ENCODE measurements at regions not wholly inside any gene's neighbourhood (a gene's known extent, or its start where the extent isn't known, plus 50 kb on each side); places are given as distances from the start of the nearest gene placed in this dataset.

DNA sequence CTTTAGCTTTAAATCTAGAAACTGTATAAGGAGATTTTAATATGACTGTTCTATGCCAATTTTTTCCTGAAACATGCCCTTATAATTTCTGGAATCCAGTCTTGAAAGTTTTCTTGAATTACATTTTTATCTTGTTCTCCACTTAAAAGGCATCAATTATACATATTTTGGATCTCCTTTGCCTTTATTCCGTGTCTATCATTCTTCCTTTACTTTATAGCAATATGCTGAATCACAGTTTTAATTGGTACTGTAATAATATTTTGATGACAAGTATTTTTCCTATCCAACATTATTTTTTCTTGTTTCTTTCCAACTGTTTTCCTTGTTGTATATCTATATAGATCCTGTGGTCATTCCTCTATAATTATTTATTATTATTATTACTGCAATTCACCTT lies 361.2 kb downstream of the PIK3R1 start:
- Histone ChIP-seq H3K27me3 (ENCODE audit: control insufficient read depth in 1 of 2, insufficient read depth in 2 of 2, low read length in 2 of 2) (no peaks in the 10 kb centered on the region), H3K27ac (ENCODE audit: low read depth in 1 of 2, low read length in 2 of 2) (no peak overlapping the region), H3K9me3 (ENCODE audit: control insufficient read depth in 1 of 2, insufficient read depth in 1 of 2, low read length in 2 of 2) (peaks cover 0 to 12% of the 10 kb centered on the region in 2 experiments), H3K36me3 (ENCODE audit: insufficient read depth, low read length) (no peaks in the 10 kb centered on the region), H3K4me1 (ENCODE audit: insufficient read depth, low read length) (no peaks in the 10 kb centered on the region), H3K4me3 (ENCODE audit: low read length) (no peak overlapping the region)
- CTCF ChIA-PET, result no interaction called here
- POLR2A ChIA-PET, result no interaction called here
- no peak for ATAC-seq (ENCODE audit: poor library complexity)
- Mint-ChIP-seq H3K9me3 (peaks cover 10% of the 10 kb centered on the region), H3K4me3 (no peak overlapping the region), H3K36me3 (ENCODE audit: low read depth) (no peaks in the 10 kb centered on the region), H3K27ac (no peak overlapping the region), H3K27me3 (peaks cover 10% of the 10 kb centered on the region), H3K4me1 (ENCODE audit: low read depth) (no peaks in the 10 kb centered on the region)
- intact Hi-C loops (cut with DNase I, micrococcal nuclease), result no loop called here
- TF ChIP-seq, protein P1, sequence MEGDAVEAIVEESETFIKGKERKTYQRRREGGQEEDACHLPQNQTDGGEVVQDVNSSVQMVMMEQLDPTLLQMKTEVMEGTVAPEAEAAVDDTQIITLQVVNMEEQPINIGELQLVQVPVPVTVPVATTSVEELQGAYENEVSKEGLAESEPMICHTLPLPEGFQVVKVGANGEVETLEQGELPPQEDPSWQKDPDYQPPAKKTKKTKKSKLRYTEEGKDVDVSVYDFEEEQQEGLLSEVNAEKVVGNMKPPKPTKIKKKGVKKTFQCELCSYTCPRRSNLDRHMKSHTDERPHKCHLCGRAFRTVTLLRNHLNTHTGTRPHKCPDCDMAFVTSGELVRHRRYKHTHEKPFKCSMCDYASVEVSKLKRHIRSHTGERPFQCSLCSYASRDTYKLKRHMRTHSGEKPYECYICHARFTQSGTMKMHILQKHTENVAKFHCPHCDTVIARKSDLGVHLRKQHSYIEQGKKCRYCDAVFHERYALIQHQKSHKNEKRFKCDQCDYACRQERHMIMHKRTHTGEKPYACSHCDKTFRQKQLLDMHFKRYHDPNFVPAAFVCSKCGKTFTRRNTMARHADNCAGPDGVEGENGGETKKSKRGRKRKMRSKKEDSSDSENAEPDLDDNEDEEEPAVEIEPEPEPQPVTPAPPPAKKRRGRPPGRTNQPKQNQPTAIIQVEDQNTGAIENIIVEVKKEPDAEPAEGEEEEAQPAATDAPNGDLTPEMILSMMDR (IDR thresholded peaks at IDR 0.05), result no peak
- DNase-seq, result no peak

GRCh38 chr5:68582284-68582683 lies 366.7 kb downstream of the PIK3R1 start:
- Histone ChIP-seq H3K4me1 (ENCODE audit: insufficient read depth, low read length) (no peaks in the 10 kb centered on the region), H3K9me3 (ENCODE audit: control insufficient read depth in 1 of 2, insufficient read depth in 1 of 2, low read length in 2 of 2) (peaks cover 0 to 4% of the 10 kb centered on the region in 2 experiments), H3K4me3 (ENCODE audit: low read length) (no peak overlapping the region), H3K36me3 (ENCODE audit: insufficient read depth, low read length) (no peaks in the 10 kb centered on the region), H3K27me3 (ENCODE audit: control insufficient read depth in 1 of 2, insufficient read depth in 2 of 2, low read length in 2 of 2) (no peaks in the 10 kb centered on the region), H3K27ac (ENCODE audit: low read depth in 1 of 2, low read length in 2 of 2) (no peak overlapping the region)
- no peaks in the 10 kb centered on the region for H3K4me1 Mint-ChIP-seq (ENCODE audit: low read depth)
- TF ChIP-seq, protein P1 (IDR thresholded peaks at IDR 0.05), result no peak
- ChIA-PET POLR2A (no interaction called here), CTCF (no interaction called here)
- peaks cover 10% of the 10 kb centered on the region for H3K27me3 Mint-ChIP-seq
- intact Hi-C loops (cut with DNase I, micrococcal nuclease), result no loop called here
- DNase-seq (no peak), ATAC-seq (ENCODE audit: poor library complexity) (no peak)
- no peak overlapping the region for H3K4me3 Mint-ChIP-seq
- no peaks in the 10 kb centered on the region for H3K36me3 Mint-ChIP-seq (ENCODE audit: low read depth)
- H3K9me3 Mint-ChIP-seq, result peaks cover 5% of the 10 kb centered on the region
- H3K27ac Mint-ChIP-seq, result no peak overlapping the region

DNA sequence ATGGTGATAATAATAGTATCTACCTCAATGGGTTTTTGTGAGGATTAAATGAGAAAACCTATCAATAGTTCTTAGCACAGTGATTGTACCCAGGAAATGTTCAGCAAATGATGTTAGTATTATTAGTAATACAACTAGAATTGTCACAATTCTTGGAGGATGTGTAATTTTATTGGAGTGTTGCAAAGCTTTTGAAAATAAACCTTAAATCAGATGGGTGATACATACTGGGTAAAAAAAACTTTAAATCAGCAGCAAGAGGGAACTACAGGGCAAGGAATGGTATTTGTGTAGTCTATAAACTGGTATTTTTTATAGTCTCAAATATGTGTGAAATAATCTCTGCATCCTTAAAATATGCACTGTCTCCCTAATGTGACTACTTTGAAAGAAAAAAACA lies 371.6 kb downstream of the PIK3R1 start:
- Histone ChIP-seq H3K27ac (ENCODE audit: low read depth in 1 of 2, low read length in 2 of 2) (no peak overlapping the region), H3K36me3 (ENCODE audit: insufficient read depth, low read length) (no peaks in the 10 kb centered on the region), H3K9me3 (ENCODE audit: control insufficient read depth in 1 of 2, insufficient read depth in 1 of 2, low read length in 2 of 2) (no peaks in the 10 kb centered on the region), H3K27me3 (ENCODE audit: control insufficient read depth in 1 of 2, insufficient read depth in 2 of 2, low read length in 2 of 2) (no peaks in the 10 kb centered on the region), H3K4me1 (ENCODE audit: insufficient read depth, low read length) (no peaks in the 10 kb centered on the region), H3K4me3 (ENCODE audit: low read length) (no peak overlapping the region)
- TF ChIP-seq, protein P1 (IDR thresholded peaks at IDR 0.05), result no peak
- H3K36me3 Mint-ChIP-seq (ENCODE audit: low read depth), result no peaks in the 10 kb centered on the region
- peaks cover 3% of the 10 kb centered on the region for H3K9me3 Mint-ChIP-seq
- ChIA-PET POLR2A (no interaction called here), CTCF (no interaction called here)
- DNase-seq, result no peak
- ATAC-seq (ENCODE audit: poor library complexity), result no peak
- no peak overlapping the region for H3K4me3 Mint-ChIP-seq
- peaks cover 4% of the 10 kb centered on the region for H3K27me3 Mint-ChIP-seq
- no peak overlapping the region for H3K27ac Mint-ChIP-seq
- intact Hi-C loops (cut with DNase I, micrococcal nuclease), result no loop called here
- H3K4me1 Mint-ChIP-seq (ENCODE audit: low read depth), result no peaks in the 10 kb centered on the region

All from CD4-positive, alpha-beta T cell (primary cell).